ENCODE measurements at regions not wholly inside any gene's neighbourhood (a gene's known extent, or its start where the extent isn't known, plus 50 kb on each side); places are given as distances from the start of the nearest gene placed in this dataset.

DNA sequence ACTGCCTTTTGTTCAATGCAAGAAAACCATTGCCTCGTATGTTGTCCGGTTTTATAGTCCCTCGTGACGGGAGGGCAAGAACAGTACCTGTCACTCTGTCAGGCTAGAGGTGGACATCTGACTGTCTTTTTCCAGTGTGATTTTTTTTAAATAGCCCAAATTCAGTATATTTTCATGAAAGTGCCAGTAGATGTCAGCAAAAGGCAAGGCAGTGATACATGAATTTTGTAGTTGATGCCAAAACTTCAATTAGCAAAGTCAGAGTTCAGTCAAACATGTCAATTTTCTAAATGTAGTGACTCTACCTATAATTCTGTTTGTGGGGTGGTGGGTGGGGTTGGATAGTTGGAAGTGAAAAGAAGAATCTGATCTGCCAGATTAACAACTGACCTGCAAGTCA, 296.0 kb upstream of the MC4R start:
- no peak for DNase-seq

DNA sequence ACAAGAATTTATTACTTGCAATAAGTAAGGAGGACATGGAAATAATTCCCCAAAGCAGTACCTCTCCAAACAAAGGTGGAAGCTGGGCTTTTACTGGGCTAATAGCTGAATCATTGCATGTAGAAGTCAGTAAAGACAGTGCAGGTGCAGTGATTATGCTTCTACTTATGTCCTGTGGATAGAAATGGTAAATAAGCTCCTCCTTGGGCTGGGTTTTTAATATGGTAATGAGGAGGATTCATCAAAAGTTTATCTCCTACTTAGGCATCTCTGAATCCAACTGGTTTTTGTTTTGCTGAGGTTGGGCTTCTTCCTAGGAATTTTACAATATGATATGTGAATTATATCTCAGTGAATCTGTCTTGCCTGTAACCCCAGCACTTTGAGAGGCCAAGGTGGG, 297.4 kb upstream of the MC4R start:
- no peak for DNase-seq

DNA sequence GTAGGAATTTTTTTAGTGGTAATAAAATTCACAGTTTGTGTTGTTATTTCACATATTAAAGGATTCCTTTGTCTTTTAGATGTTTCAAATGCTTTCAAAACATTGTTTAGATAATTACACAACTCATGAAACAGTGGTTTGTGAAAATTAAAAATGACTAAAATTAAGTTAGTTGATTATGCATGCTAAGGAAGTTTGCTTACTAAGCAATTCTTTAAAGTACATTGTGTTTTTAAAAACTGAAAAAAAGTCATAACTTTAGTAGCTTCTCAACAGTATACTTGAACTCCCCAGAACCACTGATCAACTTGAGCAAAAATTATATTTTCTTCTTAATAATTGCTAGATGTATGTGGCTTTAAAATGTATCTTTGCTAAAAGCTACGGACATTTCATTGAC, 298.4 kb upstream of the MC4R start:
- DNase-seq, result no peak

DNA sequence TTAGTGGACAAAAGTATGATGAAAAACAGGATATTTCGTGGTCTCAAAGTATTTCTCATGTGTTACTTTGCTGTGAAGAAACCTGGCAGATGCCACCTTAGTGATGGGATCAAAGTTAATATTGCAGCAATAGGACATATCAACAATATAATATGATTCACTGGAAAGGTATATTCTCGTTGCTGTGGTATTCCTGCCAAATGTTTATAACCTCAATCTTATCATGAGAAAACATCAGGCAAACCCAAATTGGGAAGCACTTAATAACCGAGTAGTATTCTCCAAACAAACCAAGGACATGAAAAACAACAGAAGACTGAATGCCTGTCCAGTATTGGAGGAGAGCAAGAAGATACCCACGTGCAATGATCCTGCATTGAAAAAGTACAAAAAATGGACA, 302.6 kb upstream of the MC4R start:
- DNase-seq, result no peak

DNA sequence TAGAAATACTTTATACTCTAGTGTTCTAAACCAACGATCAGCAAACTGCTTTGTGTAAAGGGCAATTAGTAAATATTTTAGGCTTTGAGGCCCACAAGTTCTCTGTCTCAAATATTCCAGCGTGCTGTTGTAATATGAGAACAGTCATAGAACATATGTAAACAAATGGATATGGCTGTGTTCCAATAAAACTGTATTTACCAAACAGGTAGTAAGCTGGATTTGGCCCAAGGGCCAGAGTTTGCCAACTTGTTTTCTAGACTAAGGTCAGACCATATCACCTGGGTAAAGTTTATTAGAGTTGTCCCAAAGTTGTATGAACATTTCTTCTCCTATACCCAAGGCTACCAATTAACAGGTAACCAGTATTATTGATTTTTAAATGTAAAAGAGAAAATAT, 303.2 kb upstream of the MC4R start:
- no peak for DNase-seq

DNA sequence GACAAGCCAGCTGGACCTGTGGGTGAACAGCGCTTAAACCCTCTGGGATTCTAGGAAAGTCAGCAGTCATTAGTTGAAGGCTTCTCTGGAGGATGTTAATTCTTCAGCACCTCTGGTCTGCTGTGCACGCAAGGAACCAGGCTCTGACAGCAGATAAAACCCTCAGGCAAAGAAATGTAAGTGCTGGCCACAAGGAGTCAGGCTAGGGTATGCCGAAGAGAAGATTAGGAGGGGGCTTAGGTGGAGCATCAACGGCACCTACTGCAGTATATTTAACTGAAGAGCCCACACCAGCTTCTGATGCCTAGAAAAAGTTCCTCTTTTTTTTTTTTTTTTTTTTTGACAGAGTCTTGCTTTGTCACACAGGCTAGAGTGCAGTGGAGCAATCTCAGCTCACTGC, 304.2 kb upstream of the MC4R start:
- DNase-seq, result no peak

DNA sequence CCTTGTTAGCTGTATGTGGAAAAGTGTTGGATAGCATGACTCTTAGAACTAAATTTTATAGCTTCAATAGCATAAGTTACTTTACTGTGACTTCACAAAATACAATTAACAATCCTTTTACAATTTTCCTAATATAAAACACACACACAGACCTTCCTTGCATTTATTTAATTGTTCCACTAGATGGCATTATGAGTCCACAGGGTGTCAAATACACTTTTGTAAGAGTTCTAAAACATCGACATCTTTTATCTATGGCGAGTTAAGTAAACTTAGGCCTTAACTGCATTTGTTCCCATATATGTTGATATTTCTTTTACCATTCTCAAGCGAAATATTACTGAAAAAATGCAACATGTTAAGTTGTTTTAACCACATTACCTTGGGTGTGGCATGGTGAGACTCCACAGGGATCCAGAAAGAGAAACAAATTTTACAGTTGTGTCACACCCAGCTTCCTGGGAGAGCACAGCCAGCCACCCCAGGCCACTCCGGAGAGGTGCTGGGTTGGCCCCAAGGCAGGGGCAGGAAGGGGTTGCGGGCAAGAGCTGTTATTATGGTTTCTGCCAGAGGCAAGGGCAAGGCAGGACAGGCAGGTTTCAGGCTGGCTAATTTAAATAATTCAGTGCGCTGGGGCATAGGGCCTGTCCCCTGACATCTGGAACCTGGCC, 312.4 kb upstream of the MC4R start:
- peak; percentile 31 for DNase-seq

DNA sequence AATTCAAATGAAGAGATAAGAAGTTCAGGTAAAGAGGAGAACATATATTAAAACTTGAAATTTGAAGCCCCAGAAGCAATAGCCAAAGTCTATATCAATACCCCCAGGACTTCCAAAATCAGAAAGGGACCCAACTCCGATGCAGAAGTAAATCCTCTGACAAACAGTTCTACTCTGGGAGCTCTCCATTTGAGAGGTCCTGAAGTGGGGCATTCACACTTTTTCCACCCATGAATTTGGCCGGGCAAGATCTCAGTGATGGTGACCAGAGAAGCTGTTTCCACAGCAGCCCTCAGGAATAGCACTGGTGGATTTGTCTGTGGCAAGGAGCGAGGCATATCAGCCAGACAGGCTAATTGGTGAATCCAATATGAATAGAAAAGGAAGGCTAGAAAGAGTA, 313.6 kb upstream of the MC4R start:
- DNase-seq, result no peak

DNA sequence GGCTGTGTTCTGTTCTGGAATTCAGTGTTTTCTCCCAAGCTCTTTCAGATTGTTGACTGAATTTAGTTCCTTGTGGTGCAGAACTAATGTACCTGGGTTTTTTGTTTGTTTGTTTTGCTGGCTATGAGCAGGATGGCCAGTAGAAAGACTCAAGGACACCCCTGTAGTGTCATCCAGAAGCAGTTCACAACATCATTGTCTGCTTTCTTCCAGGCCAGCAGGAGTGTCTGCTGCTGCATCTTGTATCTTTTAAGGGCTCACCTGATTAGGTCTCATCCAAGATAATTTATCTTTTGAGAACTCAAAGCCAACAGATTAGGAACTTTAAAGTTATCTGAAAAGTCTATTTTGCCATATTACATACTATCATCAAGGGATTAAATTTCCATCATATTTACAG, 318.5 kb upstream of the MC4R start:
- DNase-seq, result no peak

DNA sequence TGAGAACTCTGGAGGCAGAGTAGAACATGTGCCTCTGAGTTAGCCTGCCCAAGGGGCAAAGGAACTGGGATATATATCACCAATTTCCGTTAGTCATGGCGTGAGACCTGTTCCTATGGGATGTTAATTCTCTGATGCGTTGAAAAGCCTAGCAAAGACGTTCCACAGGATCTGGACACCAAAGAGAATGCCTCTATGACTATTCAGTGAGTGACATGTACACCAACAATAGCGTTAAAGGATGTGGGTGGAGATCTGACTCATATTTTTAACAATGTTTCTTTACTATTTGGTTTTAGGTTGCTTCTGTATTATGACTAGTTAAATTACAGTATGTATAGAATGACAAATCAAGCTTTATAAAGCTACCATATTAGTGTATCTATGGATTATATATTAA, 320.9 kb upstream of the MC4R start:
- no peak for DNase-seq

DNA sequence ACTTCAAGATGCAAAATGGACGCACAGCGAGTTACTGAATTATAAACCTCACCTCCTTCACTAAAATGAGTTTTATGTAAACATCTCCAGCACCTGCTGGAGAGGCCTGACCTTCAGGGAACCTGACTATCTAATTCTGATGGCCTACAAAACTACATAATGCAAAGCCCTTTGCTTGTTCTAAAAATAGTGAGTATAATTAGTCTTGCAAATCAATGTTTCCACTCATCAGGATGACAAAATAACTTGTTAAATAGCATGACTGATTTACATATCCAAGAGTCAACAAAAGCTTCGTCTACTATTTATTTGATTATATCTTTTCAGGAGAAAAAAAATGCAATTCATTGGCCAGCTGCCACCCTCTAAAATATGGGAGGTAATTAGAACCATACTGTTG, 326.3 kb upstream of the MC4R start:
- no peak for DNase-seq

DNA sequence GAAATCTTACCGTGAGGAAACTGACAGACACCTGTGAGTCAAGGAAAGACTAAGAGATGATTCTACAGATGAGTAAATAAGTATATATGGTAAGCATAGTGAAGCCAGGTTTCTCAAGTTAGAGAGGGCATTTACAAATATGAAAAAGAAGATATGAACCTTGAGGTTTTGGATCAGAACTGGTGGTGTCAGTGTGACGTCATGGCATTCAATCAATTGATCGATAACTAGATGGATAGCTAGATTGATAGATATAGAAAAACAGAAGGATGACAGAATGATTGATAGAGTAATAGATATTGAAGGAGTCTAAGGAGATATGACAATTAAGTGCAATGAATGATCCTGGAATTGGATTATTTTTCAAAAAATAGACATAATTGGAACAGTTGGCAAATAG, 350.2 kb upstream of the MC4R start:
- no peak for DNase-seq

DNA sequence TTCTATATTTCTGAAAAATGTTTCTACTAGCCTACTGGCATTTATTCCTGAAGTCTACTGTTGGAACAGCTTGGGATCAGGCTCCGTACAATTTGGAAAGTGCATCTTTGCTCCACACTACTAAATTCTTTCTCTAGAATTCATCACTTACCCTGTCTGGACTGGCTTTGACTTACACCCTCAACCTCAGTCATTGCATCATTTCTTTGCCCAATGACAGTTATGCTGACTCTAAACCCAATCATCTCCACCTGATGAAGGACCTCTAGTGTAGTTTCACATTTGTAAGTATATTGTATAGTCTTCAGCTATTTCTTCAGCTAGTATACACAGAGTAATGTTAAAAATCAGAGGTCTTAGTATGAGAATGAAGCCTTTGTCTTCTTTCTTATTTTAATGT, 359.6 kb upstream of the MC4R start:
- DNase-seq, result no peak

DNA sequence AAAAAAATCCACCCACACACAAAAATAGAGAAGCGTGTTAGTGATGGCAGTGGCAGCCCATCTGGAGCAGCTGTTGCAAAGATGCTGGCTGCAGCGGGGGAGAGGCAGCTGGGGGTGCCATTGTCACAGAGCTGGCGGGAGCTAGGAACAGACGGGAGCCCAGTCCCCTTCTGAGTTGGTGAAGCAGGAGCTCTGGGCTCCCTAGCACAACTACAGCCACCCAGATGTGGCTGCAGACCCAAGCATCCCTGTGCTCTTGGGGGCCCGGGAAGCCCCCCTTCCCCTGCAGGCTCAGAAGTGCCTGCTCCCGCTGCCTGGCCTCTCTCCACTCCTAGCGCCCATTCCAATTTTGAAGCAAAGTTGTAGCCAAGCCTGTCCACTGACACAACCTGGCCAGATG, 366.6 kb upstream of the MC4R start:
- DNase-seq, result no peak

DNA sequence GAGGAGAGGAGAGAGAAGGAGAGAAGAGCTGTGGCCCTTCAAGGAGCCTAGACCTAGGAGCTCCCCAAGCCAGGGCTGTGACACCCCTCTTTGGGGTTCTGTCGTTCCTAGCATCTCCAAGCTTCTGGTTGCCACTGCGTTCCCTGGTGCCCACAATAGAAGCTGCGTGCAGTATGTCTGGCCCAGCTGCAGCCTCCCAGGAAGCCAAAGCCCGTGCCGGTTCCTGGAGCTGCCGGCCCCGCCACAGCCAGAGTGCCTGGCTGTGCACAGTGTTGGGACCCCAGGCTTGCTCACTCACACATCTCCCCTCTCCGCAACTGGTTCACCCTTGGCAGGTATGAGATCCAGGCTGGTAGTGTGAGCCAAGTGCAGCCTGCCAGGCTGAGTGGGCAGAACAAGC, 367.7 kb upstream of the MC4R start:
- DNase-seq, result no peak

DNA sequence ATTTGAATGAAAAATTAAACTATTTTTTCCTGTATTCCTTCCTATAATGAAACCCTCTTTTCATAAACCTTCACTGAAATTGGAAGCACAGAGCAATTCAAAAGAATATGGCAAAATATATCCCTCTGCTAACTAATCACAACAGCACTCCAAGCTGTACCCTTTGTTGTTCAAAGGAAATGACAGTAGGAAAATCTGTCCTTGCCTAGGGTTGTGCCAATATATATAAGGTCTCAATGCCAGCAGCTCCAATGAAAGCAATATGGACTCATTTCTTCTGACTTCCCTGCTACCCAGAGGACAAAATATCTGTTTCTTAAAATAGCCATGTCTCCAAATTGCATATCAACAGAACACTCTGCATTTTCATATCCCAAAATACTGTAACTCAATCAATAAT, 373.9 kb upstream of the MC4R start:
- DNase-seq, result no peak

DNA sequence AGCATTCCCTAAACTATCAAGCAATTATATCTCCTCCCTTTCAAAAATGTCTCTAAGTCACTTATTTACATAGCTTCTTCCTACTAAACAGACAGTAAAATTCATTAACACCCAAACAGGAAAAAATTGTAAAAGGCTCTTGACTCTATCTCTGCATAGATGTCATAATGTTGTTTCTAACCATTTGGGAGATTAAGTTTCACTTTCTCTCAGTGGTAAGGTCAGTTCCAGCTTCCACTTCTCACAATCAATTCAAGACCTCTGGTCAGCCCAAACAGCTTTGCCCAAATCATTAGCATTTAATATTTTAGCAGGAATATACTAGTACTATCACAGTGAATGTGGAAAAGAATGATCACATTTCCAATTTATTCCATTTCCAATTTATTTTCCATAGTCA, 374.3 kb upstream of the MC4R start:
- DNase-seq, result no peak

DNA sequence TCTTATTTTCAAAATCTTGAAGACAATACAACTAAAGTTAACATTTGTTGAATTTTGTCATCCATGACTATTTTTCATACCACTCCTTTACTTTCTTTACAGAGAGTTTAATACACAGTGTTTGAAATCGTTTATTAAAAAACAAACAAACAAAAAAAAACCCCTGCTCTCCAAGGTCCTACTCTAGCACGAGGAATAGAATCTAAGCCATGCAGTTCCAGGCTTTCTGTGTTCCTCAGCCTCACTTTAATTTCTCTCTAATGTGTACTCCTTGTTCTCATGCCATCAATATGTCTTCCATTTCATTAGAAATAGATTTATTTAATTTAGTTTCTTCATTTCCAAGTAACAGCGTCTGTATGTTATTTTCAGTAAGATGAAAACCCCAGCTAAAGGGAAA, 381.2 kb upstream of the MC4R start:
- DNase-seq, result no peak

DNA sequence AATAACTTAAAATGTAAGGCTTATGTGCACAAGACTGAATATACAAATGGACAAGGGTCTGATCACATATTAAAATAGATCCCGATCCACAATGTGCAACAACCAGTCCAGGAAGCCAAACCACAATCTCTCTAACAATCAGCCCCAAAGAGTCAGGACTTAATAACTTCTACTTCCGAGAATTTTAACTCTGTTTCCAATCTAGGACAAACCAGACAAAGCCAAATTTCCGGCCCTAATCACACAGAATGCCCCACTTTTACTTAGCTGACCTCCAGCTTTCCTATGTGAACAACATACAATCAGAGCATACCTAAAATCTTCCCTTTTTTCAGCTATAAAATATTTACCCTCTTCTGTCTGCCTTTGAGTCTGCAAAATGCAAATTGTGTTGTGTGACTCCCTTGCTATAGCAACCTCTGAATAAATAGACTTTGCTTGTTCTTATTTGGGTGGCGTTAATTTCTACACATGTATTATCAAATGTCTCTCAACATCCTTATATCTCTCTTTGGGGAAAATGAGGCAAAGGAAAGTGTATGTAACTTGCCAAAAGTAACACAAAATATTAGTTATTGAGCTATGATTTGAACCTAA, 381.9 kb upstream of the MC4R start:
- no peak for DNase-seq

DNA sequence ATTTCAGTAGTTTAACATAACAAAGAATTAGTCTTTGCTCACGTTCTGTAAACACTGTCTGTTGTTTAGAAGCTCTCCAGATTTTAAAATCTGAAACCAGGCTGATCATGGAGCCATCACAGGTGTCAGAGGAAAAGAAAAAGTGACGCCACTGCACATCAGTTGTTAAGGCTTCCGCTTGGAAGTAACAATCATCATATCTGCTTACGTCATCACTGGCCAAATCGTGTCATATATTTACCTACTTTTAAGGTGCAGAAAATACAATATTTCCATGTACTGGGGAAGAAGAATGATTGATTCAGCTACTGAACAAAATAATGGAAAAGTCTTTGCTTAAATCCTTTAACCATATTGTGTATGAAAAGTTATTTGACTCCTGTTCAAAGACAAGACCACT, 382.6 kb upstream of the MC4R start:
- no peak for DNase-seq

DNA sequence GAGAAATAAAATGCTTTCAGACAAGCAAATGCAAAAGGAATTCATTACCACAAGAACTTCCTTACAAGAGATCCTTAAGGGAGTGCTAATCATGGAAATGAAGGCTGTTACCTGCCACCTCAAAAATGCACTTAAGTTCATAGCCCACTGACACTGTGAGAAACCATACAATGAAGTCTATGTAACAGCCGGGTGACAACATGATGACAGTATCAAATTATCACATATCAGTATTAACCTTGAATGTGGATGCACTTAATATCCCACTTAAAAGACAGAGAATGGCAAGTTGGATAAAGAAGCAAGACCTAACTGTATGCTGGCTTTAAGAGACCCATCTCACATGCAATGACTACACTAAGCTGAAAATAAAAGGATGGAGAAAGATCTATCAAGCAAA, 403.4 kb upstream of the MC4R start:
- DNase-seq, result no peak

DNA sequence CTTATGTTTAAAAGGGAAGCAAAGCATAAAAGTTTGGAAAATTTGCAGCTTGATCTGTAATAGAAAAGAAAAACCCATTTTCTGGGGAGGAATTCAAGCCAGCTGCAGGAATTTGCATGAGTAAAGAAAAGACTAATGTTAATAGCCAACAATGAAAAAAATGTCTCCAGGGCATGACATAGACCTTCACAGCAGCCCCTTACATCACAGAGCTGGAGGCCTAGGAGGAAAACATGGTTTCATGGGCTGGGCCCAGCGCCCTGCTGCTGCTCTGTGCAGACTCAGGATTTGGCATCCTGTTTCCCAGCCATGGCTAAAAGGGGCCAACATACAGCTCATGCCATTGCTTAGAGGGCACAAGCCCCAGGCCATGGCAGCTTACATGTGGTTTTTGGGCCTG, 411.6 kb upstream of the MC4R start:
- no peak for DNase-seq

DNA sequence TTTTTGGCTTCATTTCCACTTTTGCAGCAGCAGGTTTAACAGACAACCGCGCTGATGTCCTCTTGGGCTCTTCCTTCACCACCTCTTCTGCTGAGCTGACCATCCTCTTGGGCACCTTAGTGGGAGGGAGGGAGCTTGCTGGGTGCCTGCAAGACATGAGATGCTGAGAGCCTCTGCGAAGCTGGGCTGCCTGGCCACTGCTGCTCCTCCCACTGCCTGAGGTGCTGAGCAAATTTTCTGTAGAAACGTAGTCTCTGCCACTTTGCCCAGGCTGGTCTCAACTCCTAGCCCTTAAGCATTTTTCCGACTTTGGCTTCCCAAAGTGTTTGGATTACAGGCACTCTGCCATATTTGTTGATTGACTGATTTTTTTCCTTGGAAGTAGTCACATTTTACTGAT, 422.2 kb upstream of the MC4R start:
- DNase-seq, result no peak

DNA sequence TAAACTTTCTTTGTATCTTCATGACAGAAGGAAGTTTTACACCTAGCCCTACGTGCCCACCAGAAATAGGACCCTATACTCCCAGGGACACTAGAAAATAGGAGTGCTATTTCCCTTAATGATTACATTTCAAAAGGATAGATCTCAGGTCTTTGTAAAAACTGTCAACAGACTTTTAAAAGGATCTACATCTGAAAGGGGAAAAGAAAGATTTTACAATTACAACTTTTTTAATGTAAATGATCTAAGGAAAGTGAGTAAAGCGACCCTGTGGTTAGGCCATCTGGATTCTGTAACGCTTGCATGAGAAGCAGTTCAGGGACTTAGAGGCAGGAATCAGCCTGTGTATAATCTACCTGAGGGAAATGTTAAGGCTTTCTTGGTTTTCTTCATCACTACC, 431.8 kb upstream of the MC4R start:
- no peak for DNase-seq

DNA sequence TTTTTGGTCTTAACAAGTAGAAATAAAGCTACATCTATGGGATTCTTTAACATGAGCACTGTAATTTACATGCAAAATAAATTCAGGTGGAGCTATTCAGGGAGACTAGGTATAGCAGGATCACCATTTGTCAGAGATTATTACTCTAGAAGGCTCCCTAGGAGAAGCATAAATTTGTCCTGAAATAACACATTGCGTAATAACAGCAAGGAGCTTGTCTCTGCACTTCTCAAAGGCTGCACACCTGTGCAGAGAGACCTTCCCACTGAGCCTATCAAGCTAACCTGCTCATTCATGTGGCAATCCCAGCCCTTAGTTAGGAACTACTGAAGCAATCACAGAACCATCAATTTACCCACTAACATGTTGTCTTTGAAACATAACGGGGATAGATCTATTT, 437.4 kb upstream of the MC4R start:
- DNase-seq, result no peak

DNA sequence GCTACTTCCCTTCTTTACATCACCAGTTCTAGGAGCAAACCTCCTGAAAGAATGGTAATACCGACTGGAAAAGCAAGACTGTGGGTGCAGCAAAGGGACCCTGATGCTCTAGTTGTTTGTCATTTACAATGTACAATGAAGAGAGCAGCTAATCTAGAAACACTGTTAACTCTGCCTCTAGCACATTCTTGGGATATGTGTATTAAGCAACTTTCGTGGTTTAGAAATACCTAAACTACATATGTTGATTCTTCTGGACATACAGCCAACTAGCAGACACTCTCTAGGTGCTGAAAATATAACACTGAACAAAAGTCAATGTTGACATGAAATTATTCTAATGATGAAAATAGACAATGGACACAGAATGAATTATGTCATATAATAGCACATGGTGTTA, 440.3 kb upstream of the MC4R start:
- no peak for DNase-seq
